OCI-M1 (cell line): ENCODE measurements at regions not wholly inside any gene's neighbourhood (a gene's known extent, or its start where the extent isn't known, plus 50 kb on each side); places are given as distances from the start of the nearest gene placed in this dataset.
"Not testable (repeated sequence)": the region's sequence is repeated elsewhere in the genome, so short reads cannot be mapped to it uniquely, and the experiment has no call there.

Experiments
- DNase-seq: peaks from one replicate; lab custom pipeline; 2025; lab: John Stamatoyannopoulos, UW

- DNase-seq = peak; percentile 88
Observed at GRCh38 chr2:82811946-82812345, 1647.1 kb downstream of the SUCLG1 start.

- no peak for DNase-seq
Observed at GRCh38 chr2:82803307-82803706, 1655.8 kb downstream of the SUCLG1 start.

GRCh38 chr2:82797469-82797868 lies 1661.6 kb downstream of the SUCLG1 start:
- DNase-seq = no peak

GRCh38 chr2:82796132-82796531 lies 1662.9 kb downstream of the SUCLG1 start:
- DNase-seq = no peak

DNA sequence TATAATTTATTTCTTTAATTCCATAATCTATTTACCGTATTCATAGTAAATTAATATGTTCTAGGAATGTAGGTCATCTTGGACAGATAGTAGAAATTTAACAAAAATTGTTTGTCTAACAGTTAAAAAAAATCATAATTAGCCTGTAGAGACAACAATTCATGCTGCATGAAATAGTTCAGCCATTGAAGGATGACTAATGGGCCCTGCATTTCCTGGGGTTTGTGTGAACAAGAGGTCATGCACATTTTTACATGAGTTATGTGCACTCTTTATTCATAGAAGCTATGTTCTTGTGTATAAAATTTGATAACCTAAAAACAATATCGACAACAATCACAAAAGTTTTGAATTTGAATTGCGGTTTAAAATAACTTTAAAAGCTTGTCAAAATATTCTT lies 1663.6 kb downstream of the SUCLG1 start:
- DNase-seq = no peak

DNA sequence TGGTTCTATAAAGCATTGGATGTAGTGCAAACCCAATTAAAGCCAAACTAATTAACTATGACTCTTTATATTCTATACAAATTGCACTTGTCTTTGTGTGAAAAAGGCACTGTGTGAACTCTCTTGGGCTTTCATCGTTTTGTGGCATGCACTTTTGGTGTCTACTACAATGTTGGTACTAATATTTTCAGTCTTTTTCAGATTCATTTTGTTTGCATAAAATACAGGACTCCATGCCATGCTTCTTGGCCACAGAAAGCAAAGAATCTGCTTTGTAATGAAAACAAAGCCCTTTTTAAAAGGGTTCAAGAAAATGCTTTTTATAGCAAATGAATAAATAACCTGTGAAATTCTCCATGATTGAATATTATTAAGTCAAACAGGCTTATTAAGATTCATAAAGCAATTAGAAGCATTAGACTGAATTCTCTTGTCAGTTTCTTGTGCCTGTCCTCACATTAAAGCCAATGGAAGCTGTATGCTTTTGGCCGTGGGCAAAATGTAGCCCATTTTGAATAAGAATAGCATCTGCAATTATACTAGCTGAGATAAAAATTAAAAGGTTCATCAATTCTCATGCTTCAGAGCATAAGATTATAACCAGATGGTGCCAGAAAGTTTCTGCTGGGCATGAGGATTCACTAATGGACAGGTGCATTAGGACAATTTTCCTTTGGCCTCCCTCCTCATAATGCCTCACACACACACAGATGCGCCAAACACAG lies 1665.2 kb downstream of the SUCLG1 start:
- DNase-seq = no peak

GRCh38 chr2:82792316-82792715 lies 1666.8 kb downstream of the SUCLG1 start:
- DNase-seq = no peak

DNA sequence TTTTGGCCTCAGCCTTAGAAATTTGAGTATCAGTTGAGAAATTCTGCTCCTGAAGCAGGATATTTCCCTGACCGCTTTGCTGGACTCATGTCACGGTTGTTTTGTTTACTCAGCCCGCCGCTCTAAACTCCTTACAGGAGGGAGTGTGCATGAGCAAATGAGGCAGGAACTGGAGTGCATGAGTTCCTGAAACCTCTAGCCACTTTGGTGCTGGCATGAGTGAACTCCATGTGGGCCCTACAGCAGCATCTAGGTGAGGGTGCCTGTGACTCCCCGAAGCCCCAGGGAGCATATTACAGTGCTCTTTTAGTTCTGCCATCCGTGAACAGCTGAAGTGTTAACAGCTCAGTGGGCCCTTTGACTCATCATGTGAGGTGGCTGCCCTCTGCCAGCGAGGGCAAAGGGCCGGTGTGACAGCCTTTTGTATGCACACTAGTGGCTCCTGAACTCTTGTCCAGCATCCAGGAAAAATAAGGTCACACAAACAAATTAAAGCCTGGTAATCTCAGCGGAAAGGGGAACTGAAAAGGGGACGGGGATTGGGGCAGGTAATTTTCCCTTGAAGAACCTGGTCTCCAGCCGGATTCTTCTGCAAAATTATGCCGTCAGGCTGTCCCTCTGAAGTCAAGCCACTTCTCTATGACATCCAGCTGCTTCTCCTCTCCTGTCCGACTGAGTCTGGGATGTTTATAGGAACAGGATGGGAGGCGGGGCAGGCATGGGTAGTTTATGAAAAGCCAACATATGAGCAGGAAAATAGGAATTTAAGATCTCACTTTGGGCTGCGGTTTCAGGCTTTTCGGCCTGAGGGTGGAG lies 1668.7 kb downstream of the SUCLG1 start:
- DNase-seq = no peak

- DNase-seq = no peak
Observed at GRCh38 chr2:82789851-82790205, 1669.3 kb downstream of the SUCLG1 start.

DNA sequence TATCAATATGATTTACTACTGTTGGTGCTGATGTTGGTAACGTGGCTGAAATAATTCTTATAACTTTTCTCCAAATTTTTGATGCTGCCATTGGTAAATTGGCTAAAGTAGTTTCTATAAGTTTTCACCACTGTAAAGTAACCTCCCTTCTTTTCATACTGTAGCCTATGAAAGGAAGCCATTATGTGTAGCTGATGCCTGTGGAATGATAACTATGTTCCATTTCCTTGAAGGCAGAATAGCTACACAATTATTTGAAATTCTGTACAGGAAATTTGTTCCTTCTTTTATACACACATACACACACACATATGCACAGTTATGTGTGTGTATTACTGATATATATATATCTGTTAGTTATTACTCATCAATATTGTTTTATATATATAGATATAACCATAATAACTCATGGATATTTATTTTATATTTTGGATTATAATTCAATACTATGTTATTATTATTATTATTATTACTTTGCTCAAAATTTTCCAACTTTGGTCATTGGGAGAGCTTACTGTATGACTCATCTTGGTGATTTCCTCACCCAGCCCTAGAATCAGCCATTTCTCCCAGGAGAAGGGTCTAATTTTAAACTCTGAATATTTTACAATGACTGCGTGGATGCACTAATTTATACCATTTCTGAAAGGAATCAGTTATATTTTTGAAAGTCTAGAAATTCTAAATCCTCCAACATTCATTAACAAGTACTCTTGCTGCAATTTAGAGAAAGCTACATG lies 1677.7 kb downstream of the SUCLG1 start:
- no peak for DNase-seq

DNA sequence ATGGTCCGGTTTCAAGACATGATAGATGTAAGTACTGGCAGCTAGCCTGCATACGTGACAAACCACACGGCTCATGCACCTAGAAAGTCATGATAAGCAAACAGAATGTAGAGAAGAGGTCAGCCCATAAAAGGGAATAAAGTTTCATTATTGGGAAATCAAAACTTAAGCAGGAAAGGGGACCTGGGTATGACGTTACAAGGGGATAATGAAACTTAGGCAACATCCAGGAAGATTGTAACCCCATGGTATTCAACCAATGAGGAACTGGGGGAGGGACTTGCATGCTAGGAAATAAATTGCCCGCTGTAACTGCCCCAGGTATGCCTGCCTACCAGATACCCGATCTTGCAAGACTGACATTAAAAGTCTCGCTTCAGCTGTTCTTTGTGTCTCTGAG lies 1679.0 kb downstream of the SUCLG1 start:
- DNase-seq = peak; percentile 20

DNA sequence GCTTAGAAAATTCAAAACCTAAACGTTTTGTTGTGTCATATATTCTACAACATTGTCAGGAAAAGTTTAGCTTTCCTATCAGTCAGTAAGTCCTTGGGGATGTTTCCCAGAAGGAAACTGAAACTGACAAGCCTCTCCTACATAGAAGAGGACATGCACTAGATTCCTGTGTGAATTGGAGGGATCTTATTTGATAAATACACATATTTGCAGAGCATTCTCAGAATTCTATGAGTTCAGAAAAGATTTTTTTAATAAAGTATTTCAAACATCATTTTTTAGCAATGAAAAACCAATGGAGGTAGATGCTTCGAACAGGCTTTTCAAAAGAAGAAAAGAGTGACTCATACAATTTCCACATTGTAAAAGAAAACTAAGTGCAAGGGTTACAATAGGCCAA lies 1706.7 kb downstream of the SUCLG1 start:
- no peak for DNase-seq

DNA sequence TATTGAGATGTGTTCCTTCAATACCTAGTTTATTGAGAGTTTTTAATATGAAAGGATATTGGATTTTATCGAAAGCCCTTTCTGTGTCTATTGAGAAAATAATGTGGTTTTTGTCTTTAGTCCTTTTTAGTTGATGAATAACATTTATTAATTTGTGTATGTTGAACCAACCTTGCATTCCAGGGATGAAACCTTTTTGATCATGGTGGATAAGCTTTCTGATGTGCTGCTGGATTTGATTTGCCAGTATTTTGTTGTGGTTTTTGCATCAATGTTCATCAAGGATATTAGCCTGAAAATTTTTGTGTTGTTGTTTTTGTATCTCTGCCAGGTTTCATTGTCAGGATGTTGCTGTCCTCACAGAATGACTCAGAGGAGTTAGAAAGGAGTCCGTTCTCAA lies 1710.4 kb downstream of the SUCLG1 start:
- DNase-seq = no peak

DNA sequence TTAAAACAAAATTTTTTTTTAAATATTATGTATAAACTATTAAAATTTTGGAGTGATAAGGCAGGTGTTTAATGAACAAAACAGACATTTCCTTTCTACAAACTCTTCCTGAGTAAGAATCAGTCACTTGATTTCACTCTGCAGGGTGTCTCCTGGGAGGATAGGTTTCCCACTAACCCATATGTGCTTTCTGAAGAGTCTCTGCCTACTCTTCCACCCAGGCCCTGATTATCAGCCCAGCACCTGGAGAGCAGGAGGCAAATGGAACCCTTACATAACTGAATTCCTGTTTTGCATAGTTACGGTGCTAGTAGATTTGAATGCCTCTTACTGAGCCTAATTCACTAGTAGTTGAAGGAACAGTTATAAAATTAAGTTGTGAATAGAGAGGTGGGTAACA lies 1718.6 kb downstream of the SUCLG1 start:
- DNase-seq = no peak

DNA sequence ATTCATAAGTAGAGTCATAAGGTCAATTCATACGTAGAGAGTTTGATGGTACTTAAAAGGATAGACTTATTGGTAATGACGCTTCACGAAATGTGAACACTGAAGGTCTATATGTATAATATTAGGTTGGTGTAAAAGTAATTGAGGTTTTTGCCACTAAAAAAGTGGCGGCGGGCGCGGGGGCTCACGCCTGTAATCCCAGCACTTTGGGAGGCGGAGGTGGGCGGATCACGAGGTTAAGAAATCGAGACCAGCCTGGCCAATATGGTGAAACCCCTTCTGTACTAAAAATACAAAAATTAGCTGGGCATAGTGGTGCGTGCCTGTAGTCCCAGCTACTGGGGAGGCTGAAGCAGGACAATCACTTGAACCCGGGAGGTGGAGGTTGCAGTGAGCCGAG lies 1721.1 kb downstream of the SUCLG1 start:
- not testable (repeated sequence) for DNase-seq

DNA sequence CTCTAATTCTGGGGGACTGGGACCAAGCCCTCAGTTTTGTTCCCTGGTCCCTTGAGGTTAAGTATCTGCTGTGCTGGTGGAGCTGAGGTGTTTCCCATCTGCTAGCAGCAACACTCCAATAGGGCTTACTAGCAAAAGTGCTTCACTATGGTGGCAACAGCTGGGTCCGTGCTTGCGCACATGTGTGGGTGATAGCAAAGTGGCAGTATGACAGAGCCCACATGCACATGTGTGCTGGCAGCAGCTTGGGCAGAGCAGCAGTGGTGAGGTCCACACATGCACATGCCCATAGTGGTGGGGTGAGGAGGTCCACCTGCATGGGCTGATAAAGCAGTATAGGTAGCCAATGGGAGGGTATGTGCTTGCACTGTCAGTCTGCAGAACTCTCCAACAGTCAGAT lies 1723.7 kb downstream of the SUCLG1 start:
- no peak for DNase-seq

GRCh38 chr2:82731824-82732223 lies 1727.3 kb downstream of the SUCLG1 start:
- DNase-seq = no peak

- DNase-seq = no peak
Observed at GRCh38 chr2:82730811-82731210, 1728.3 kb downstream of the SUCLG1 start.

DNA sequence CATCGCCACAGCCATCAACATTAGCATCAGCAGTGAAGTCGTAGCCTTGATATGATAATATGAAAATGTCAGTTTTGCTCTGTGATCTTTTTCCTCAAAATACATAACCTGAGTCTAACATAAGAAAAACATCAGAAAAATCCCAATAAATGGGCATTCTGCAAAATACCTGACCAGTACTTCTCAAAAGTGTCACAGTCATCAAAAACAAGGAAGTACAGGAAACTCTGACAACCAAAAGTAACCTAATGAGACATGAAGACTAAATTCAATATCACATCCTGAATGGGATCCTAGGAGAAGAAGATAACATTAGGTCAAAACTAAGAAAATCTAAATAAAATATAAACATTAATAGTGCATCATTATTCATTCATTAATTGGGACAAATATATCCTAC lies 1731.0 kb downstream of the SUCLG1 start:
- peak; percentile 1 for DNase-seq

DNA sequence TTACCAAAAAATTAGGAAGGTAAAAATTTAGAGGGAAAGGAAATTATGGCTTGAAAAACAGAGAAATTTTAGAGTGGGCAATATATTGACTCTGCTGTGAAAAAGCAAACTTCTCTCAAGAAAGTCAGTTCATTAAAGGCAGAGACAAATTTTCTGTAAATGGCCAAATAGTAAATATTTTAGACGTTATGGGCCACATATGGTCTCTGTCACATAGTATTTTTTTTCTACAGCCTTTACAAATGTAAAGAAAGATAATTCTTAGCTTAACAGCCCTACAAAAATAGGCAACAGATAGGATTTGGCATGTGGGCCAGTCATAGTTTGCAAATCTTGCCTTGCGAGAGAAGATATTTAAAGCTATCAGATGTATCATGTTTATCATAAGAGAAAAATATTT lies 1750.4 kb downstream of the SUCLG1 start:
- no peak for DNase-seq

- no peak for DNase-seq
Observed at GRCh38 chr2:82697231-82697630, 1761.8 kb downstream of the SUCLG1 start.

DNA sequence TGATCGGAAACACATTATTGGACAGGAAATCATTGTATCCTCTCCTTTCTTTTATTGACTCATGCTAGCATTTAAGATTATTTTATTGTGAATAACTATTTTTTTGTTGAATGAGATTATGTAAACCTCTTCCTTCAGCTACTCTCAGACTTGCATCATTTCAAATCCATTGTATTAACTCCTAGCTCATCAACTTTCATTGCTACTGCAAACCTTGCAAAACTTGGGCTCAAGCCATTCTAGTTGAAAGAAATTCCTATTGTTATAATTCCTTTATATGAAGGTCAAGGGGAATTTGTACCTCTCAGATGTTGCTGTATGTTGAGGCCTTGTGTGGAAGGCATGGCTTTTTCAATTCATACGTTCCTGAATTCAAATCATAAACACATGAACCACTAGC lies 1764.6 kb downstream of the SUCLG1 start:
- DNase-seq = no peak
